Bronchial epithelial cell (primary cell): ENCODE measurements at regions not wholly inside any gene's neighbourhood (a gene's known extent, or its start where the extent isn't known, plus 50 kb on each side); places are given as distances from the start of the nearest gene placed in this dataset.
"Not testable (repeated sequence)": the region's sequence is repeated elsewhere in the genome, so short reads cannot be mapped to it uniquely, and the experiment has no call there.

Source experiments
- DNase-seq: peaks from one replicate; pipeline ENCODE4 v3.0.0-alpha.2; 2010; ENCODE audit warnings: low read depth
- FAIRE-seq: peaks from 2 replicates; lab custom pipeline; 2011; peaks lifted over from hg19 to GRCh38; lab: Jason Lieb, UNC
- H3K27me3 ChIP-seq: 2 replicates; pipeline ENCODE4 v1.5.1; 2011; ENCODE audit warnings: low read length; ENCODE audit not compliant: control insufficient read depth, insufficient read depth
- H3K36me3 ChIP-seq: 2 replicates; pipeline ENCODE4 v1.5.1; 2011; ENCODE audit warnings: low read length; ENCODE audit not compliant: control insufficient read depth, insufficient read depth
- H3K4me3 ChIP-seq: 2 replicates; pipeline ENCODE4 v1.5.1; 2011; ENCODE audit warnings: mild to moderate bottlenecking, low read depth, low read length, control low read depth
- TF ChIP-seq, protein P1 (sequence below): IDR thresholded peaks from 2 replicates; pipeline ENCODE4 v1.5.1; 2011; ENCODE audit warnings: mild to moderate bottlenecking, moderate library complexity, low read length, control low read depth, inconsistent platforms; ENCODE audit not compliant: insufficient read depth, severe bottlenecking

GRCh38 chr10:117431160-117431559 is 55.9 kb upstream of the PDZD8 start:
- FAIRE-seq, result no peak

DNA sequence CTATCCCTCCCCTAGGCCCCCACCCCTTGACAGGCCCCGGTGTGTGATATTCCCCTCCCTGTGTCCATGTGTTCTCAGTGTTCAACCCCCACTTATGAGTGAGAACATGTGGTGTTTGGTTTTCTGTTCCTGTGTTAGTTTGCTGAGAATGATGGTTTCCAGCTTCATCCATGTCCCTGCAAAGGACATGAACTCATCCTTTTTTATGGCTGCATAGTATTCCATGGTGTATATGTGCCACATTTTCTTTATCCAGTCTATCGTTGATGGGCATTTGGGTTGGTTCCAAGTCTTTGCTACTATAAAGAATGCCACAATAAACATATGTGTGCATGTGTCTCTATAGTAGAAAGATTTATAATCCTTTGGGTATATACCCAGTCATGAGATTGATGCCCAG is 55.3 kb upstream of the PDZD8 start:
- not testable (repeated sequence) for H3K4me3 ChIP-seq, H3K36me3 ChIP-seq, FAIRE-seq, H3K27me3 ChIP-seq, DNase-seq

More at GRCh38 chr10:117431160-117431559, 55.9 kb upstream of the PDZD8 start:
- no peaks in the 10 kb centered on the region for H3K27me3 ChIP-seq
- H3K4me3 ChIP-seq, result no peak overlapping the region
- DNase-seq, result peak; percentile 48
- no peaks in the 10 kb centered on the region for H3K36me3 ChIP-seq
- TF ChIP-seq, protein P1, sequence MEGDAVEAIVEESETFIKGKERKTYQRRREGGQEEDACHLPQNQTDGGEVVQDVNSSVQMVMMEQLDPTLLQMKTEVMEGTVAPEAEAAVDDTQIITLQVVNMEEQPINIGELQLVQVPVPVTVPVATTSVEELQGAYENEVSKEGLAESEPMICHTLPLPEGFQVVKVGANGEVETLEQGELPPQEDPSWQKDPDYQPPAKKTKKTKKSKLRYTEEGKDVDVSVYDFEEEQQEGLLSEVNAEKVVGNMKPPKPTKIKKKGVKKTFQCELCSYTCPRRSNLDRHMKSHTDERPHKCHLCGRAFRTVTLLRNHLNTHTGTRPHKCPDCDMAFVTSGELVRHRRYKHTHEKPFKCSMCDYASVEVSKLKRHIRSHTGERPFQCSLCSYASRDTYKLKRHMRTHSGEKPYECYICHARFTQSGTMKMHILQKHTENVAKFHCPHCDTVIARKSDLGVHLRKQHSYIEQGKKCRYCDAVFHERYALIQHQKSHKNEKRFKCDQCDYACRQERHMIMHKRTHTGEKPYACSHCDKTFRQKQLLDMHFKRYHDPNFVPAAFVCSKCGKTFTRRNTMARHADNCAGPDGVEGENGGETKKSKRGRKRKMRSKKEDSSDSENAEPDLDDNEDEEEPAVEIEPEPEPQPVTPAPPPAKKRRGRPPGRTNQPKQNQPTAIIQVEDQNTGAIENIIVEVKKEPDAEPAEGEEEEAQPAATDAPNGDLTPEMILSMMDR, result peak; percentile 14

- Histone ChIP-seq H3K36me3 (no peaks in the 10 kb centered on the region), H3K27me3 (no peaks in the 10 kb centered on the region), H3K4me3 (no peak overlapping the region)
- DNase-seq, result no peak
- TF ChIP-seq, protein P1, result no peak
- no peak for FAIRE-seq
Measured at GRCh38 chr10:117429643-117430265, 54.5 kb upstream of the PDZD8 start.

GRCh38 chr10:117427356-117427755 is 52.1 kb upstream of the PDZD8 start:
- Histone ChIP-seq H3K36me3 (no peaks in the 10 kb centered on the region), H3K4me3 (no peak overlapping the region), H3K27me3 (no peaks in the 10 kb centered on the region)
- TF ChIP-seq, protein P1, result no peak
- no peak for FAIRE-seq
- no peak for DNase-seq

DNA sequence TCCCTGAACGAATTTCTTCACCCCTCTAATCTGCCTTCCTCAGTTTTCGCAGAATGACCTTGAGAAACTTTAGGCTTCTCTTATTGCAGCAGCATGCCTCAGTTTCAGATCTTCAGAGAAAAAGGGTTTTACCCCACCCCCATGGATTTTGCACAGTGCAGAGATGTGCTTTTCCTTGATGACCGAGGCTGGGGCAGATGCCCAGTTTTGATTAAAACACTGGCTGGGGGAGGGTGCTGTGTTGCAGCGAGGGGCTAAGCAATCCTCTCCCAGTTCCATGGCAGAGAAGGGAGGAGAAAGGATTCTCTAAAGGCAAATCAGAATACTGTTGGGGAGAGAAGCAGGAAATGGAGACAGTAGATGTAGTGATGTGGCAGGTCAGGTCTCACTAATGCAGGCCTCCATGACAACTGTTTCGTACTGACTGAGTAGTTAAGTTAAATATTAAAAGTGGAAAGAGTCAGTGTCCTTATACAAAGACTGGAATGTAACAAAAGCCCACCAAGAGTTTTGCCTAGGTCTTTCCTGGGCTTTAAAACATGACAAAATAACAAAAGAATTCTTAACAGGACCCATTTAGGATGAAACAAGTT is 50.8 kb upstream of the PDZD8 start:
- no peak overlapping the region for H3K4me3 ChIP-seq
- H3K36me3 ChIP-seq, result no peaks in the 10 kb centered on the region
- DNase-seq (no peak), FAIRE-seq (no peak)
- H3K27me3 ChIP-seq, result no peaks in the 10 kb centered on the region
- TF ChIP-seq, protein P1, result no peak

DNA sequence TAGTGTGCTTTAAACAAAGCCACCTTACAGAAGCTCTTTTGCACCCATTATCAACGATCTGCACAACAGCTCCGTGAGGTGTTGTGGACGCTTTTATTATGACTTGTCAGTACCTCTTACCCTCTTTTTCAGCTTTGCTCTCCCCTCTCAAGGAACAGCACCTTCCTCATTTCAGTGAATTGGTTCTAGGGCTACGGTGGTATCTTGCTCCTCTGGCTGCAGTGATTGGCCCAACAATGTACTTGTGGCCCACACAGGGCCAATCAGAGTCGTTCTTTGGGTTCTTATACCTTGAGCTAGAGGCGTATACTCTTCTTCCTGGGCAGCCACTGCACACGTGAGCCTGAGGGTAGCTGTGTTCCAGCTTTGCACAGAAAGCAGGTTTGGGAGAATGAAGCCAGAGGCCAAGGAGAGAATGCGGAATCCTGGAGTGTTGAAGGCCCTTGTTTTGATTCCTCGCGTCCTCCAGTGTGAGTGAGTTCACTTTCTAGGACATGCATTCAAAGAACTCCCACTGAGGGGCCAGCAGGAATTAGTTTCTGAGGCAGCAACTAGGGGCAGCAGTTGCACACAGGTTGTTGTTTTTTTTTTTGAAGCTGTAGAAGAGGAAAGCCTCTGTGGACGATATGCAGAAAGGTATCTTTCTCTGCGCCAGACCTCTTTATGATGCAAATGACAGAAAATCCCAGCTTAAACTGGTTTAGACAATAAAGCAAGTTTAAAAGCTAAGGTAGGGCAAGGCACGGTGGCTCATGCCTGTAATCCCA is 49.8 kb upstream of the PDZD8 start:
- FAIRE-seq, result no peak
- Histone ChIP-seq H3K36me3 (no peaks in the 10 kb centered on the region), H3K27me3 (no peaks in the 10 kb centered on the region), H3K4me3 (no peak overlapping the region)
- no peak for DNase-seq
- TF ChIP-seq, protein P1, result no peak
